ENCODE measurements at regions not wholly inside any gene's neighbourhood (a gene's known extent, or its start where the extent isn't known, plus 50 kb on each side); places are given as distances from the start of the nearest gene placed in this dataset.
A peak's percentile ranks its signal among the peaks of the same experiment; 100 is the strongest.

DNA sequence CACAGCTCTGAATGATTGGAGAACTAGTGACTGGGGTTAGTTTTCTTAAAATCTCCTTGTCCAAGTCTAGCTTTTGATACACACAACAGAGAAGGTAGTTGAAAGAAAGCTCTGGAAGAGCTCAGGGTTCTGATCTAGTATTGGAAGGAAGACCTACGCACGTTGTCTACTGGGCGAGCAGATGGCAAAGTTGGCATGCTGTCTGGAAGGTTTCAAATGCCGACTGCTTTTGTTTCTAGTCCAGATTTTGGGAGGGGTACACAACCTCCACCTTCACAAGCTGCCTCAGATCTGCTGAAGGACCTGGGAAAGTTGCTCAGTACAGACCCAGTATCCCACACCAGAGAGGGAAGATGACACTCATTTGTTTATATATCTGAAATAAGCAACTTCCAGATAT, 507.3 kb downstream of the RNF144A start (continued):
- TF ChIP-seq, protein P1, sequence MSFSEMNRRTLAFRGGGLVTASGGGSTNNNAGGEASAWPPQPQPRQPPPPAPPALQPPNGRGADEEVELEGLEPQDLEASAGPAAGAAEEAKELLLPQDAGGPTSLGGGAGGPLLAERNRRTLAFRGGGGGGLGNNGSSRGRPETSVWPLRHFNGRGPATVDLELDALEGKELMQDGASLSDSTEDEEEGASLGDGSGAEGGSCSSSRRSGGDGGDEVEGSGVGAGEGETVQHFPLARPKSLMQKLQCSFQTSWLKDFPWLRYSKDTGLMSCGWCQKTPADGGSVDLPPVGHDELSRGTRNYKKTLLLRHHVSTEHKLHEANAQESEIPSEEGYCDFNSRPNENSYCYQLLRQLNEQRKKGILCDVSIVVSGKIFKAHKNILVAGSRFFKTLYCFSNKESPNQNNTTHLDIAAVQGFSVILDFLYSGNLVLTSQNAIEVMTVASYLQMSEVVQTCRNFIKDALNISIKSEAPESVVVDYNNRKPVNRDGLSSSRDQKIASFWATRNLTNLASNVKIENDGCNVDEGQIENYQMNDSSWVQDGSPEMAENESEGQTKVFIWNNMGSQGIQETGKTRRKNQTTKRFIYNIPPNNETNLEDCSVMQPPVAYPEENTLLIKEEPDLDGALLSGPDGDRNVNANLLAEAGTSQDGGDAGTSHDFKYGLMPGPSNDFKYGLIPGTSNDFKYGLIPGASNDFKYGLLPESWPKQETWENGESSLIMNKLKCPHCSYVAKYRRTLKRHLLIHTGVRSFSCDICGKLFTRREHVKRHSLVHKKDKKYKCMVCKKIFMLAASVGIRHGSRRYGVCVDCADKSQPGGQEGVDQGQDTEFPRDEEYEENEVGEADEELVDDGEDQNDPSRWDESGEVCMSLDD (tag by site-specific recombination; IDR thresholded peaks at IDR 0.05), result no peak
- TF ChIP-seq SP2 (tag by site-specific recombination; IDR thresholded peaks at IDR 0.05) (no peak), ZNF768 (tag by site-specific recombination; IDR thresholded peaks at IDR 0.05) (no peak), ZNF837 (tag by site-specific recombination; IDR thresholded peaks at IDR 0.05) (no peak), ZNF175 (tag by site-specific recombination; IDR thresholded peaks at IDR 0.05) (no peak), ZNF23 (tag by site-specific recombination; IDR thresholded peaks at IDR 0.05; ENCODE audit: borderline replicate concordance) (no peak), ZNF791 (tag by site-specific recombination; IDR thresholded peaks at IDR 0.05) (no peak), GFI1B (tag by site-specific recombination; IDR thresholded peaks at IDR 0.05) (no peak)
- TF ChIP-seq, protein P2, sequence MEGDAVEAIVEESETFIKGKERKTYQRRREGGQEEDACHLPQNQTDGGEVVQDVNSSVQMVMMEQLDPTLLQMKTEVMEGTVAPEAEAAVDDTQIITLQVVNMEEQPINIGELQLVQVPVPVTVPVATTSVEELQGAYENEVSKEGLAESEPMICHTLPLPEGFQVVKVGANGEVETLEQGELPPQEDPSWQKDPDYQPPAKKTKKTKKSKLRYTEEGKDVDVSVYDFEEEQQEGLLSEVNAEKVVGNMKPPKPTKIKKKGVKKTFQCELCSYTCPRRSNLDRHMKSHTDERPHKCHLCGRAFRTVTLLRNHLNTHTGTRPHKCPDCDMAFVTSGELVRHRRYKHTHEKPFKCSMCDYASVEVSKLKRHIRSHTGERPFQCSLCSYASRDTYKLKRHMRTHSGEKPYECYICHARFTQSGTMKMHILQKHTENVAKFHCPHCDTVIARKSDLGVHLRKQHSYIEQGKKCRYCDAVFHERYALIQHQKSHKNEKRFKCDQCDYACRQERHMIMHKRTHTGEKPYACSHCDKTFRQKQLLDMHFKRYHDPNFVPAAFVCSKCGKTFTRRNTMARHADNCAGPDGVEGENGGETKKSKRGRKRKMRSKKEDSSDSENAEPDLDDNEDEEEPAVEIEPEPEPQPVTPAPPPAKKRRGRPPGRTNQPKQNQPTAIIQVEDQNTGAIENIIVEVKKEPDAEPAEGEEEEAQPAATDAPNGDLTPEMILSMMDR (tag by site-specific recombination; IDR thresholded peaks at IDR 0.05), result no peak
- TF ChIP-seq, protein P3, sequence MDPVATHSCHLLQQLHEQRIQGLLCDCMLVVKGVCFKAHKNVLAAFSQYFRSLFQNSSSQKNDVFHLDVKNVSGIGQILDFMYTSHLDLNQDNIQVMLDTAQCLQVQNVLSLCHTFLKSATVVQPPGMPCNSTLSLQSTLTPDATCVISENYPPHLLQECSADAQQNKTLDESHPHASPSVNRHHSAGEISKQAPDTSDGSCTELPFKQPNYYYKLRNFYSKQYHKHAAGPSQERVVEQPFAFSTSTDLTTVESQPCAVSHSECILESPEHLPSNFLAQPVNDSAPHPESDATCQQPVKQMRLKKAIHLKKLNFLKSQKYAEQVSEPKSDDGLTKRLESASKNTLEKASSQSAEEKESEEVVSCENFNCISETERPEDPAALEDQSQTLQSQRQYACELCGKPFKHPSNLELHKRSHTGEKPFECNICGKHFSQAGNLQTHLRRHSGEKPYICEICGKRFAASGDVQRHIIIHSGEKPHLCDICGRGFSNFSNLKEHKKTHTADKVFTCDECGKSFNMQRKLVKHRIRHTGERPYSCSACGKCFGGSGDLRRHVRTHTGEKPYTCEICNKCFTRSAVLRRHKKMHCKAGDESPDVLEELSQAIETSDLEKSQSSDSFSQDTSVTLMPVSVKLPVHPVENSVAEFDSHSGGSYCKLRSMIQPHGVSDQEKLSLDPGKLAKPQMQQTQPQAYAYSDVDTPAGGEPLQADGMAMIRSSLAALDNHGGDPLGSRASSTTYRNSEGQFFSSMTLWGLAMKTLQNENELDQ (tag by site-specific recombination; IDR thresholded peaks at IDR 0.05; ENCODE audit: low read depth), result no peak

DNA sequence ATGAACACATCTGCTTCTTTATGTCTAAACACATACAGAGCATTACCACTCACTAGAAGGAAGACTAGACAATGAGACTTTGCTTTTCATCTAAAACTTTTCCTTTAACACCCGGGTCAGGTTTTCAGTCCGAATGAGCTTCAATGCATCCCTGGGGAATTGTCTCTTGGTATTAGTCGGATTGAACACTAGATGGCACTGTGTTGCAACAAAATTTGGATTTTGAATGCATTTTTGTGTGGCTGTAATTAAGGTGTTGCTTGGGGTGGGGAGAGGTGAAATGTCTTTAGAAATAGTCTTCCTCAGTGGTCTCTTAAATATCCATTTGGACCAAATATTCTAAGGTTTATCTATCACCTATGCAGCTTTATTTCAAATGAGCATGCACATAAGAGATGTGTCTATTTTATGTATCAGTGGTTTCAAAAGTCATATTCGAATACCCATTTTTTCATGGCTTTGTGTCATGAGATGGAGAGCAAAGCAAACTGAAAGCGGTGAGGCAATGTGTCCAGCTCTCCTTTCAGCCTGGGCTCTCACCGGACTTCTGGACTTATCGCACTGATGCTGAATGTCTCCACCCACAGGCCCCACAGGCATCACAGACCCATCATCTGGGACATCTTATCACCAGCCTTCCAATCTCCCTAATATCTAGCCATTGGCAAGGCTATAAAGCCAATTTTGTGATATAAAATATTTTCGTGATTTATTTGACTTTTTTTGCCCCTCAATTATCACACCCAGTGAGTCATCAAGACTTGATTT, 510.3 kb downstream of the RNF144A start:
- Histone ChIP-seq H3K27ac (ENCODE audit: extremely low read depth, low read depth, low read length) (no peak overlapping the region), H3K4me3 (ENCODE audit: low read depth, low read length) (no peak overlapping the region), H3K36me3 (ENCODE audit: control insufficient read depth in 2 of 2, insufficient read depth in 1 of 2, low read length in 2 of 2) (no peaks in the 10 kb centered on the region), H3K4me1 (ENCODE audit: control insufficient read depth, insufficient read depth, low read length) (no peaks in the 10 kb centered on the region), H3K9me3 (ENCODE audit: control insufficient read depth, insufficient read depth, low read depth, low read length) (no peaks in the 10 kb centered on the region)
- CTCF ChIA-PET, result interaction anchor here (0.6 to 2.9 kb wide), 33 partner anchors 10 to 1585 kb away, joined by 3 to 16 read pairs (median 4); no protein-coding TSS in a partner anchor
- POLR2A ChIA-PET, result interaction anchor here (0.6 to 0.8 kb wide), 2 partner anchors 247 to 1255 kb away, joined by 3 read pairs; partner anchors contain the start of gene ID2
- TF ChIP-seq OVOL3 (tag by site-specific recombination; IDR thresholded peaks at IDR 0.05) (no peak), ZNF654 (tag by site-specific recombination; IDR thresholded peaks at IDR 0.05; ENCODE audit: low read depth) (peak; percentile 83), ZNF311 (tag by site-specific recombination; IDR thresholded peaks at IDR 0.05; ENCODE audit: borderline replicate concordance) (no peak), ZNF354C (tag by site-specific recombination; IDR thresholded peaks at IDR 0.05; ENCODE audit: borderline replicate concordance, low read depth) (no peak), ZBTB17 (tag by site-specific recombination; IDR thresholded peaks at IDR 0.05) (no peak), ZNF513 (tag by site-specific recombination; IDR thresholded peaks at IDR 0.05) (no peak), ZNF521 (tag by site-specific recombination; IDR thresholded peaks at IDR 0.05) (no peak), ATF2 (tag by site-specific recombination; IDR thresholded peaks at IDR 0.05; ENCODE audit: low read depth) (no peak), MYNN (tag by site-specific recombination; IDR thresholded peaks at IDR 0.05; ENCODE audit: borderline replicate concordance) (no peak), ZNF133 (tag by site-specific recombination; IDR thresholded peaks at IDR 0.05) (no peak)
- TF ChIP-seq, protein P4, sequence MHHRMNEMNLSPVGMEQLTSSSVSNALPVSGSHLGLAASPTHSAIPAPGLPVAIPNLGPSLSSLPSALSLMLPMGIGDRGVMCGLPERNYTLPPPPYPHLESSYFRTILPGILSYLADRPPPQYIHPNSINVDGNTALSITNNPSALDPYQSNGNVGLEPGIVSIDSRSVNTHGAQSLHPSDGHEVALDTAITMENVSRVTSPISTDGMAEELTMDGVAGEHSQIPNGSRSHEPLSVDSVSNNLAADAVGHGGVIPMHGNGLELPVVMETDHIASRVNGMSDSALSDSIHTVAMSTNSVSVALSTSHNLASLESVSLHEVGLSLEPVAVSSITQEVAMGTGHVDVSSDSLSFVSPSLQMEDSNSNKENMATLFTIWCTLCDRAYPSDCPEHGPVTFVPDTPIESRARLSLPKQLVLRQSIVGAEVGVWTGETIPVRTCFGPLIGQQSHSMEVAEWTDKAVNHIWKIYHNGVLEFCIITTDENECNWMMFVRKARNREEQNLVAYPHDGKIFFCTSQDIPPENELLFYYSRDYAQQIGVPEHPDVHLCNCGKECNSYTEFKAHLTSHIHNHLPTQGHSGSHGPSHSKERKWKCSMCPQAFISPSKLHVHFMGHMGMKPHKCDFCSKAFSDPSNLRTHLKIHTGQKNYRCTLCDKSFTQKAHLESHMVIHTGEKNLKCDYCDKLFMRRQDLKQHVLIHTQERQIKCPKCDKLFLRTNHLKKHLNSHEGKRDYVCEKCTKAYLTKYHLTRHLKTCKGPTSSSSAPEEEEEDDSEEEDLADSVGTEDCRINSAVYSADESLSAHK (tag by site-specific recombination; IDR thresholded peaks at IDR 0.05), result no peak
- TF ChIP-seq, protein P5, sequence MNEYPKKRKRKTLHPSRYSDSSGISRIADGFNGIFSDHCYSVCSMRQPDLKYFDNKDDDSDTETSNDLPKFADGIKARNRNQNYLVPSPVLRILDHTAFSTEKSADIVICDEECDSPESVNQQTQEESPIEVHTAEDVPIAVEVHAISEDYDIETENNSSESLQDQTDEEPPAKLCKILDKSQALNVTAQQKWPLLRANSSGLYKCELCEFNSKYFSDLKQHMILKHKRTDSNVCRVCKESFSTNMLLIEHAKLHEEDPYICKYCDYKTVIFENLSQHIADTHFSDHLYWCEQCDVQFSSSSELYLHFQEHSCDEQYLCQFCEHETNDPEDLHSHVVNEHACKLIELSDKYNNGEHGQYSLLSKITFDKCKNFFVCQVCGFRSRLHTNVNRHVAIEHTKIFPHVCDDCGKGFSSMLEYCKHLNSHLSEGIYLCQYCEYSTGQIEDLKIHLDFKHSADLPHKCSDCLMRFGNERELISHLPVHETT (tag by site-specific recombination; IDR thresholded peaks at IDR 0.05), result no peak
